Right lung (tissue), 2 donors: ENCODE measurements at regions not wholly inside any gene's neighbourhood (a gene's known extent, or its start where the extent isn't known, plus 50 kb on each side); places are given as distances from the start of the nearest gene placed in this dataset.

Source experiments
- DNase-seq, 2 donors: peaks; one replicate each; pipeline ENCODE4 v3.0.0-alpha.2; 2013

GRCh38 chr2:216808805-216809425 lies 50.9 kb downstream of the TNP1 start:
- no peak for DNase-seq

DNA sequence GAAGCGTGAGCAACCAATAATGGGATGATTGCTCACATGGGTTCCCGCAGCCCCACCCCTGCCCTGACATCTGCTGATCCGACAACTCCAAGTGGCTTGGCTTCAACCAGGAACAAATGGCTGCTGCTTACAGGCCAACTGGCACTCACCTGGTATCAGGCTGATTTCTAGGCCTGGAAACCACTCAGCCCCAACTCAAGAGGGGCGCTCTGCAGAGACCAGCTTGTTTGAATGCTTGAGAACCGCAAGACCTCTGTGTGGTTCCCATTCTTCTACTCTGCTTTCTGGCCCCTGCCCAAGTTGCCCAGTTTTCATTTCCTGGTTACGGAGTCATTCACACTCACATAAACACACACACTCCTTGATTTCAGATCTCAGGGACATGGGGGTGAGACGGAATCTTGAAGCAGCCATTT lies 52.0 kb downstream of the TNP1 start:
- peak; percentile 45 to 59 for DNase-seq

DNA sequence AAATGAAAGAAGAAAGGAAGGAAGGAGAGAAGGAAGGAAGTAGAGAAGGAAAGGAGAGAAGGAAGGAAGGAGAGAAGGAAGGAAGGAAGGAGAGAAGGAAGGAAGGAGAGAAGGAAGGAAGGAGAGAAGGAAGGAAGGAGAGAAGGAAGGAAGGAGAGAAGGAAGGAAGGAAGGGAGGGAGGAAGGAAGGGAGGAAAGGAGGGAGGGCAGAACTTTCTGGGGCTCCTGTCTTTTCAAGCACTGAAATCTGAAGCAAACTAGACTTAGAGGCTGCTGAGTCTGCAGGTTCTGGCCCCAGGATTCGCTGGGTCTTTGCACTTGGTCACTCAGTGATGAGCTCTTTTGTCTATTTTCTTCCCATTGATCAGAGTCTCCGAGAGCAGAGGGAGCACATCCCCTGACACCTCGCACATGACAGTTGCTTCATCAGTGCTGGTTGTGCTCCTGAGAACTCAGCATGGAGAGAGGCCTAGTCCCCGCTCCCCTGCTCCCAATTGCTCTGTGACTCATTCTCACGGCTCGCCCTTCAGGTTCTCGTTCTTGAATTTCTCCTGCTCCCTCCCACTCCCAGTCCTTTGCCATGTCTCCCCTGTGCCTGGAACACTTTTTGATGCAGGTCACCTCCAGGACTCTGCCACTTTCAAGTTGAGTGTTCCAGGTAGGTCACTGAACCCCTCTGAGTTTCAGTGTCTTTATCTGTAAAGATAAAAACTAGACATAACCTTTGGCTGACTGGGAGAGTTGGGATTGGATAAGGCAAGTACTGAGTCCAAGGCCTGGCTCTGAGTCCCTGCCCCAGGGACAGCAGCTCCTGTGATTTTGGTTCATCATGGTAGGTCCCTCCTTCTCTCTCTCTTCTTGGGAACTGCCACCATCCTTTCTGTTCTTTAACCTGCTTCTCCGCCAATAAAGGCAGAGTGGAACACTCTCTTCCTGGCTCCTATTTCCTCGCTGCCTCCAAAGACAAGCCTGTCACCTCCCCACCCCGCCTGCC lies 55.2 kb downstream of the TNP1 start:
- no peak for DNase-seq

DNA sequence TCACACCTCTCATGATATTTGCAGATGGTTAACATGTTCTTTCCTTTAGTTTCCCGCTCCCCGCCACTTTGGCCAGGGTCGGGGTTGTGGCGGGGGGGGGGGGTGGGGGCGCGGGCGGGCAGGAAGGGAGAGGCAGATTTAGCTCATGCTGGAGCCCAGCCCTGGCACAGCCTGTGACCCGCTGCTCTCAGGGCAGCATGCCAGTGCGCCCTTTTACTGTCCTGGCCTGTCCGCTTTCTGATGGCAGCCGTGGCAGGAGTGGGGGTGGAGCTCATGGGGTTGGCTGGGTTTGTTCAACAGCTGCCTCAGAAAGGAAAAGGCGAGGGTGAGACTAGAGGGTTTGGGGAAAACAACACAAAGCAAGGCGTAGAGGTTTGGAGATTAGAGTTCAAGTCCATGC lies 56.1 kb downstream of the TNP1 start:
- DNase-seq = no peak

DNA sequence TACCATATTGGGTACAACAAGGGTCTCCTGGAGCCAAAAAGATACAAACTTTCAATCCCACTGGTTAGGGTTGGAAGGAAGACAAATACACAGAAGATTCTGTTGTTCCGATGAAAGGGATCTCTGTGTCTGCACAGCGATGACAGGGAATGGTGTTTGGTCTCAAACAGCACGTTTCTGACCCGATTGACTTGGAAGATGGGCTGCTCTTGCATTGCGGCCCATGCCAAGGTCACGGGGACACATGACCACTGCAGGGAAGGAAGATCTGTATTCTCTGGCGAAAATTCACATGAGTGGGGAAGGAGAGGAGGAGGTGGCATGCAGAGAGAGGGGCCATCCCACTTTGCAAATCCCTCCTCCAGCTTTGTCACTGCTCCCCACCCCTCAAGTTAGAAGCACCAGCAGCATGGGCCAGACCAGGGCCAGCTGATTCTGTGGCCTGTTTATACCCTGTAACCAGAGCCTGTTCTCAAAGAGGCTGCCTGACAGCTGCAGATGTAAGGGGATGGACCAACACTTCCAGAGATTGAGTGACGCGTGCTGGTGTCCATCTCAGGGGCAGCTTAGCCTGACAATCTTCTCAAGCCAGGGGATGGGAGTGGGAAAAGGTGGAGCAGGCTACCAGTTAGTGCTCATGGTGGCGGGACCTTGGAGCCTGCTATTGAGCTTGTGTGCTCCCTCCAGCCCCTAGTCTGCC lies 57.2 kb downstream of the TNP1 start:
- DNase-seq = no peak

- no peak for DNase-seq
Observed at GRCh38 chr2:216800836-216801235, 59.0 kb downstream of the TNP1 start.

DNA sequence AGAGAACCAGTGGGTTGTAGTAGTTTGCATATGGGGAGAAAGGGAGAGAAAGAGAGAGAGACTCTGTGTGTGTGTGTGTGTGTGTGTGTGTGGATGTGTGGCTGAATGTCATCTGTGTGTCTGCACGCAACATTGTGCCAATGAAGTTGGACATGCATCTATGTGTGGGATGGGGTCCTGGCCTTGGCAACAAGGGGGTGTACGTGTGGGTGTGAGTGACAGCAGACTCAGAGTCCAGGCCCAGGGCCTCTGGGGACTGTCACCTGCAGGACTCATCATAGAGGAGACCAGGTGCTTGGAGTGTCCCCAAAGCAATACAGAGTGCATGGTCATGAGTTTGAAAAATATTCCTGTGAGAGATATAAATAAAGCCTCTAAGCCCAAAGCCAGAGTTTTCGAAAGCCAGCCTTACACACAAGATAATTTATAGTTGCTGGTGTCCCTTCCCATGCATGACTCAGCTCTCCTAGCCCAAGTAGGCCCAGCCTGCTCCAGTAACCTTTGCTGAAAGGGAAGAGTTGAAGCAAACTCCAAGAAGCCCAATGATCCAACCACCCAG lies 59.9 kb downstream of the TNP1 start:
- no peak for DNase-seq

DNA sequence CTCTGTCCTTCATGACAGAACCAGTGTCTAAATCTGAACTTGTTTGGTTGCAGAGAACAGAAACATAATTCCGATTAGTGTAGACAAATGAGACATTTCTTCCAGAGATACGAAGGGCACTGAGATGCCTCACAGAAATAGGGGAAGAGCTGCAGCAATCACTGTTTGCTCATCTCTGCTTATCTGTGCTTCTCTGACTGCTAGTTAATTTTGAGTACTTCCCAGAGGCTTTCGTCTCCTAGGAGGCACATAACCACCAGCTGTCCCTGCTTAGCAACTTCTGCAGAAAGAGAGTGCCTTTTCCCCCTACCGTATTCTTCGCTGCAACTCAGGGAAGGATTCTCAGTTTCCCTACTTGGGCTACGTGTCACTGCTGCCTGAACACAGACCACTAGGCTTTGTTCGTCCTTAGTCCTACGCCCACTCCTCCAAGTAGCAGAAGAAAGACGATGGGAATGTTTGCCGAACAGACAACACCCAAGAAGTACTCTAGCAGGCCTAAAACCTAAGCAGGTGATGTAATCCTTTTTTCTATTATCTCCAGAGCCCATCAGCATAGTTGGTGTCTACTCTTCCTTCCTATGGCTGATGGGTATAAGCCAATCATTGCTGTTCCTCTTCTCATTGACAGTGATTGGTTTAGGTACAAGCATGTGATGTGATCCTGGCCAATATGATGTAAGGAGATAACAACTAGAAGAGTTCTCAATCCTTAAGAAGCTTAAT lies 63.6 kb downstream of the TNP1 start:
- no peak for DNase-seq

GRCh38 chr2:216793386-216793785 lies 66.5 kb downstream of the TNP1 start:
- DNase-seq = no peak

GRCh38 chr2:216792222-216793021 lies 67.4 kb downstream of the TNP1 start:
- DNase-seq = no peak

DNA sequence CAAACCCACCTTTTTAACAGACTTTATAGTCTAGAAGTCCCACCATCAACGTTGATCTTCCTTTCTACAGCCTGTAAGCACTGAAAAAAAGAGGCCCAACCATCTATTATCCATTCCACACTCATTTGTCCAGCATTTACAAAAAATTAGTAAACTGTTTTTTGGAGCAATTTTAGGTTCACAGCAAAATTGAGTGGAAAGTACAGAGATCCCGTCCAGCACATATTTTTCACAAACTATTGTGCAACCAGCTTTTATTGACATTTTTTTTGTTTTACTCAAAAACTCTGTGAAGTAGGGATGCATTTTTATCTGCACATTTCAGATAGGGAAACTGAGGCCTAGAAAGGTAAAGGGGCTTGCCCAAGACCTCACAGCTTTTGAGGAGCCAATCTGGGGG lies 68.6 kb downstream of the TNP1 start:
- DNase-seq = no peak

DNA sequence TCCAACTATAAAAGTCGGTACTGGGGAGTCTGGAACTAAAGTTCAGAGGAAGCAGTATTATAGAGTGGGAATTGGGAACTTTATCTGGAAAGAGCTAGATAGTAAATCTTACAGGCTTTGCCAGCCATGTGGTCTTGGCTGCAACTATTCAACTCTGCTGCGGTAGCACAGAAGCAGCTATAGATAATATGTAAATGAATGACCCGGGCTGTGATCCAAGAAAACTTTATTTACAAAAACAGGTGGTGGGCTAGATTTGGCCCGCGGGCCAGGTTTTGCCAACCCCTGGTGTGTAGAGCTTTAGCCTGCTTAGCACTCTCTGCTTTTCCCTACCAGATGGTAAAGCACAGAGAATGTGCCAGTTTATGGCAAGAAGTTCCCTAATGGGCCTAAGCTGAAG lies 70.8 kb downstream of the TNP1 start:
- DNase-seq = no peak

GRCh38 chr2:216787851-216788540 lies 71.9 kb downstream of the TNP1 start:
- no peak for DNase-seq

DNA sequence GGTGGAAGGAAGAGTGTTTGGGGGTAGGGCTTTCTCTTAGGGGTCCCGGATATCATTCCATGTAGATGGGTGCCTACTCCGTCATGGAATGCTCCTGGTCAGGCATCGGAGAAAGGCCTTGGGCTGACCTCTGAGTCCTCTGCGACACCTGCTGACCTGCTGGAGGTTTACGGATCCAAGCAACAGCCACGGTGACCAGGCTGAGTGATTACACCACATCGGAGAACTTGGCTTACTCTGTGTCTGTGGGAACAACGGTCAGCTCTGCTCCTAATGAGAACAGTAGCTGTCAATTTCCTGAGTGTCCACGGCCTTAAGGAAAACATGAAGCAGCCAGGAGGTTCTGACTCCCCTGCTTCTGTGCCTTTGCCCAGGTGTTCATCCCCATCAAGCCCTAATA lies 73.2 kb downstream of the TNP1 start:
- no peak for DNase-seq

DNA sequence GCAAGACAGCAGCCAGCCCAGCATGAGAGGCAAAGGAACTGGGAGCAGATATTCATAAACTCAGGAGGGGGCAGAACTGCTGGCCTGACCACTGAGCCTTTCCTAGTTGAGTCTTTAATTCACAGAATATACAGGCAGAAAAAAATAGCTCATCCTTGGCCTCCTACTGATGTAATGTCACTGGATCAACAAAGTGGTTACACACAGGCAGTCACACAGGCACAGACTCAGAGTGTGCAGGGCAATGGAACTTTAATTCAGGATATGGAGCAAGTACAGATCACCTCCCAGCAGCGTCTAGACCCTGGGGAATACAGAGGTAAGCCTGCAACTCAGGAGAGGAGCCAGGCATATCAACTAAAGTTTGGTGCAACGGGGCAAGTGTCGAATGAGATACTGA lies 75.4 kb downstream of the TNP1 start:
- DNase-seq = no peak

DNA sequence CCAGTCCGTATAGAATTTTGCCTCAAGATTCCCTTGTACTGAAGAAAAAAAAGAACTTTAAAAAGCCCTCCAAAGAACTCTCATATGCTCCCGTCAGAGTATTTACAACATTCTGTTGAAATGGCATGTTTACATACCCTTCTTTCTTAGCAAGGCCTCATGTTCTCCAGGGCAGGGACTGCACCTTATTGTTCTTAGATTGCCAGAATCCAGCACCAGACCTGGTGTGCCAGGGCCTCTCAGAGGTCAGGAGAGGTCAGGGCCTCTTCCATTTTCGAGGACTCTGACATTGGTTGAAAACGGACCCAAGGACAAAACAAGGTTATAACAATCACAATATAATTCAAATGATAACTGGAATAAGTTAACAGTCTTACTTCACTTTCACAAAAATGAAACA lies 78.2 kb downstream of the TNP1 start:
- no peak for DNase-seq

DNA sequence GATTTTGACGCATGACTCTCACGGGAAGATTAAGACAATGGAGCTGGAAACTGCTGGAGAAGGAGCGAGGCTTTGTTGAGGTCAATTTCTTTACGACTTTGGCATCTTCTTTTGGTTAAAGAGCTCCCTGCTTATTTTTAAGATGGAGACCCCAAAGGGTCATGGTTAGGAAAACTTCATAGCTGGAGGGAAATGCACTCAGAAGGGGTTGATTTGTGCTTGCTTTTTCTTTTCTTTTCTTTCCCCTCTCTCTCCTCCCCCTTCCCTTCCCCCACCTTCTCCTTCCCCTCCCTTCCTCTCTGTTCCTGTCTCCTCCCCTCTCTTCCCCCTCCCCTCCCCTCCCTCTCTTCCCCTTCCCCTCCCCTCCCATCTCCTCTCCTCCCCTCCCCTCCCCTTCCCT lies 79.0 kb downstream of the TNP1 start:
- no peak for DNase-seq

DNA sequence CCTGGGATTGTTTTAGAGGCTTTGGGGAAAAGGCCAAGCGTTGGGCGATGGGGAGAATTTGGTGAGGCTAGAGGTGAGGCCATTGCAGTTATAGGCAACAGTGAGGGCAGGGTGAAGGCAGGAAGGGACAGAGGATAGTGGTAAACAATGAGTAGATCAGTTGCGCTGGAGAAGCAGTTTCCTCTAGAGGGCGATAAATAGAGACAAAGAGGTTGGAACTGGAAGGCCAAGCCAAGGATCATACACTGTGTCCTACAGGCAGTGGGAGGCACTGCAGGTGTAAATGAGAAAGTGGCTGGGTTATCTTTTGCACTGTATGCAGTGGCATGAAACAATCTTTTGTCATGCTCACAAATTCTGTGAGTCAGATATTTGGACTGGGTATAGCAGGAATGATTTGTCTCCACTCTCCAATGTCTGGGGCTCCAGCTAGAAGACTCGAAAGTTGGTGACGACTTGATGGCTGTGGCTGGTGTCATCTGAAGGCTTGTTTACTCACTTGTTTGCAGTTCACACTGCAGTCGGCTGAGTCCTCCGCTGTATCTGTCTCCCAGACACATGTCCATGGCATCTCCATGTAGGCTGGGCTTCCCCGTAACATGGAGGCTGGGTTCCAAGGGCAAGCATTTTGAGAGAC lies 82.1 kb downstream of the TNP1 start:
- no peak for DNase-seq

DNA sequence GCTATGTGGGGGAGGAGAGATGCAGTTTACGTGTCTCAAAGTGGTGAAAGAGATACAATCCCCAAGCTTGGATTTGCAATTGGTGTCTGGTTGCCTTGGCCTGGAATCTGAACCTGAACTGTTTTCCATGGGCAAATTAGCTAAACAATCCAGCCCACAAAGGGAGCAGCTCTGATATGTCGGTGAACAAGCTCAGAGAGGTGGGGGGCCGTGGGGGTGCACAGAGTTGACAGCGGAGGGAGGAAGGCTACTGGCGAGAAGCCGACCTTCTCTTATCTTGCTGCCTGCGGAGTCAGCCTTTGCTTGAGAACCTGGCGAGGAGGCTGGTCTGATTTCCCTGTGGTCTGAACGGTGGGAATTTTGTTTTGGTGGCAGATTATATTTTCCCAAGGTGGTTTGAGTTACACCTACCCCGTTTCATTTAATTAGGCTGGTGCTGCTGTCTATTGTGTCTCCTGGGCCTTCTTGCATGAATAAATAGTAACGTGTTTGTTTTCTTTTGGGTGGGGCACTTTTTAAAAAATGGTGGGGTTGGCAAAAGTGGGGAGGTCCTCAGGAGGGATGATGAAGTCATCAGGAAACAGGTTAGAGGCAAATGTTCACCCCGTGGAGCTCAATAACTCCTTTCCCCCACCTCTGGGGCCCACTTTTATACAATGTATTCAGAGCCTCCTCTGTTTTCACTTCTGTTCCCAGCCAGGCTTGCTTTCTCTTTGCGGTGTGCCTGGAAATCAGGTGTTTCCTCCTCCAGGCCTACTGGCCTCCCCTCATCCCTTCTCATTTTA lies 80.9 kb upstream of the IGFBP5 start:
- no peak for DNase-seq
